Ammon's horn (tissue), 1 donor: ENCODE measurements at regions not wholly inside any gene's neighbourhood (a gene's known extent, or its start where the extent isn't known, plus 50 kb on each side); places are given as distances from the start of the nearest gene placed in this dataset.
"Not testable (repeated sequence)": the region's sequence is repeated elsewhere in the genome, so short reads cannot be mapped to it uniquely, and the experiment has no call there.

ENCODE experiments used
- DNase-seq: peaks from one replicate; pipeline ENCODE4 v3.0.0-alpha.2; 2016; ENCODE audit warnings: low spot score

DNA sequence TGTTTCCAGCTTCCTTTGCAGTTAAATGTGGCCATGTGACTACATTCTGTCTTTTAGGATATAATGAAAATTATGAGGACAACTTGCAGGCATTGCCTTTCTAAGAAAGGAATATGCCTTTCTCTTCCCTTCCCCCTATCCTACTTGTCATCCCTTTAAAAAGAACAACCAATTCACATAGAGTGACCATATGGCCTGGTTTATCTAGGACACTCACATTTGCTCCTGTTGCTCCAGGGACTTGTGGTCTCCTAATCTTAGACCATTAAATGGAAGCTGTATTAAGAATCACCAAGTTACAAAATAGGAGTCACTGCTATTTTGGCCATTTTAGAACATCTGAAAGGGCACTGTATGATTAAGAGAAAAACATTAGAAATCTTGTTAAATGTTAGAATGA lies 520.3 kb downstream of the DTWD2 start:
- no peak for DNase-seq

DNA sequence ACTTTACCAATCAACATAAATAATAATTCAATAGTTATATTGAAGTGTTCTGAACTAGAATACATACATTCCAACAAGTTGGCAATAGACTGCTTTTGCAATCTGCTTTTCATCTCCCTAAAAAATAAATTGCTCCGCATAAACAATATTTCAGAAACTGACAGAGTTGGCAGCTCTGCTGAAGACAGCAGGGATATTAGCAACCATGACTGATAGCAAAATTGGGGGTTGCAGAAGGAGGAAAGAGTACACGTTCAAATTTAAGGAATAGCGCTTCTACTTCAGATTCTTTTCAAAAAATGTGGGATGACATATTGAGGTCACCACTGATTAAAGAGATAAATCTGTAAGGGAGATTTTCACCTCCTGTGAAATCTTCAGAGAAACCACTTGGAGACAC lies 521.2 kb downstream of the DTWD2 start:
- no peak for DNase-seq

DNA sequence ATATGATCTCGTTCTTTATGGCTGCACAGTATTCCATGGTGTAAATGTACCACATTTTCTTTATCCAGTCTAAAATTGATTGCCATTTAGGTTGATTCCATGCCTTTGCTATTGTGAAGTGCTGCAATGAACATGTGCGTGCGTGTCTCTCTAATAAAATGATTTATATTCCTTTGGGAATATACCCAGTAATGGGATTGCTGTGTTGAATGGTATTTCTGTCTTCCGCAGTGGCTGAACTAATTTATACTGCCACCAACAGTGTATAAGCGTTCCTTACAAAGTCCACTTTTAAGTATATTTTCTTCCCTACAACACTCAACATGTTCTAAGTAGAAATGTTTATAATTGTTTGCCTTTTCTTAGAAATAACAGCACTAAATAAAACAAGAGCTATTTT lies 521.9 kb downstream of the DTWD2 start:
- DNase-seq: no peak

DNA sequence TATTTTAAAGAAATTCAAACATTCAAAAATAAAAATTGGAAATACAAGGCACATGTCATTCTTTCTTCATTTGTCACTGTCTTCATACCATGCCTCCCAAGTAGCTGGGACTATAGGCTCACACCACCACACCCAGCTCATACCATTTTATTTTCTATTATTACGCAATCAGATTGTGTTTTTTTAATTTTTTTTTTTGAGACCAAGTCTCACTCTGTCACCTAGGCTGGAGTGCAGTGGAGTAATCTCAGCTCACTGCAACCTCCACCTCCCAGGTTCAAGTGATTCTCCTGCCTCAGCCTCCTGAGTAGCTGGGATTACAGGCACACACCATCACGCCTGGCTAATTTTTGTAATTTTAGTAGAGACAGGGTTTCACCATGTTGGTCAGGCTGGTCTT lies 526.1 kb downstream of the DTWD2 start:
- DNase-seq: not testable (repeated sequence)

DNA sequence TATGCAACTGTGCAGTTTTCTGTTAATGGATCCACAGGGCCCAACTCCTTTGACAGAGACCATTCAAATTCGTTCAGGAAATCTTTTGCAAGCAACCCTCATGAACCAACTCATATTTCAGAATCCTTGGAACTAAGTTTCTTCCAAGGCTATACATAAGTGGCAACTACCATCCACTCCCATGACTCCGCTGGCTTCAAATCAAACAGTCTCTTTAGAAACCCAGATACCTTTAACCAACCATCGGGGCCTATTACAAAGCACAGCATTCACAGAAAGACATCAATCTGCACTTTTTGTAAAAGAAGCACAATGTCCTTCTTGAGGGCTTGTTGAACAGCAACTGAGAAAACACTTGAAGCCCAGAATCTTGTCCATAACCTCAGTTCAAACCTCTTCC lies 526.9 kb downstream of the DTWD2 start:
- DNase-seq: no peak

DNA sequence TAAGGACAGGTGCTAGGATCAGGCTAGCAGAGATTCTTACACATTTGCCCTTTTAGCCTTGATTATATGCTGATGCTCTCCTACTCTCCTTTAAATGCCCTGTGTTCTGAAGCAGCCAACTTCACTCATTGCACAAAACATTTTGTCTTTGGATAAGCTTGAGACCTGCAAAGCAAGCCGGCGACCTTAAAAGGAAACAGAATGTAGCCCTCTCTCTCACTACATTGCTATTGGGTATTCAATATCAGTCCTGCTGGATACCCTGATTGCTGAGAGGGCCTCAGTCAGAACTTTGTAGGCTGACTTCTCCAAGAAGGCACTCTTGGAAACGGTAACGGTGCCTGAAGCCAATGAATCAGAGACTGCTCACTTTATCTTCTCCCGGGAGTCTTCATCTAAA lies 528.9 kb downstream of the DTWD2 start:
- DNase-seq: no peak

DNA sequence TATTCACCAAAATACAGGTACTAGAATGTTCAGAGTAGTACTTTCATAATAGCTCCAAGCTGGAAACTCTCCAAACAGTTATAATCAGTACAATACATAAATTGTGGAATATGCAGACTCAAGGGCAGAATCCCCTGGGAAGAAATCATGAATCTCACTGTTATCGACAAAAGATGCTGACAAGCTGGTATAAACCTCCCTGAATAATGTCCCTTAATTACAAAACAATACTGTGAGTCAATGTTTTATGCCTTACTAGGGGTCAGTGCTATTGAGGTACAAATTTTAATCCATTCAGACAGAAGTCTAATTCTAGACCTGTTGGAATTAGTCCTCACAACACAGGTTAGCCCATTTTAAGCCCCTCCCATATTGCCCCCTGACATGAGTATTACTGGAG lies 532.3 kb downstream of the DTWD2 start:
- no peak for DNase-seq

DNA sequence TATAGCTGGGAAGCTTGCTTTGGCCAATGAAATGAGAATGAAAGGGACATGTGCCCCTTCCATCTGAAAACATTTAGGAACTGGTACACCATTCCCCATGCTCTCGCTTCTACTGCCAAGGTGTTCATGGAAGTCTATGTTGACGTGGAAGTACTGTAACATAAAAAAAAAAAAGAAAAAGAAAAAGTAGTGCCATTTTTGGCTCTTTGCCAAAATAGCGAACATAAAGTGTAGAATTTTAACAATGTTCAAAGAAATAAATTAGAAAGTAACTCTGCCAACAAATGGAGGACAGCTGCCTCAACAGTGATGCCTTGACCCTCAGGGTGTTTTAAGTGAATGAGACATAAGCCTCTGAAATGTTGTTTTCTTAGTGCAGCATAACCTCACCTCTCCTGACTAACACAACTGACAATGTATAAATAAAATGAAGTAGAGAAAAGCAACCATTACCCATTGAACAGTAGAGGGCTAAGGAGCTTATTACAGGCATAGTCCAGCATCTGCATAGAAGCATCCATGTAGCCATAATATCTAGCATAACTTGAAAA lies 536.6 kb downstream of the DTWD2 start:
- DNase-seq: no peak

DNA sequence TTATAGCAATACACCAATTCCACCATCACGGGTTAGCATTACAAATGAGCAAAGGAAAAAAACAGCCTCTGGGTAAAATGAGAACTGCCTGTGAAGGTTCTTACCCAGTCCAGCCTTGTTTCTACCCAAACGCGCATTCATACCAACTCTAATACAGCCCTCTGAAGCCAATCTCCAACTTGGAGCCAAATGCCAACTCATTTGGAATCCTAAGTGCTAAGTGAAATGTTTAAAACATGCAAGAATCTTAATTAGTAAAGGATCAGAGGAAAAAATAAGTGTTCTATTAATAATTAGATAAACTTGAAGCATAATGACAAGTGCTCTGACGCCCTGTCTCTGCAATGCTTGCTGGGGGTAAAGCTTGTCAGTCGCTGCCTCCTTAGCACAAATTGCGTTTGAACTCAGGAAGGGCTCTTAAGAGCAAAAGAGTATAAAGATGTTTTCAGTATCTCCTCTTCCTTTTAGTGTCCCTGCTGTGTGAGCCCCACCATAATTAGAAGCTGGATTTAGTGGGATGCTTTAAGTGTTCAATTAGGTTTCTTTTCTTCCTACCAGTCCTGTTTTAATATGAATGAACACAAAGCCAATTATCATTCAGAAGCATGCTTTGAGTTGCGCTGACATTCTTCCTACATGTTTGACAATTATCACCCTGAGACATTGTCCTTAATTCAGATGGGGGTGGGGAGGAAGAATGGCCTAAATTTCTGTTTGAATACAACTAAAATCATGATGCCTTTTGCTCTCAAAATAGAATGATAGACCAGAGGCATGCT lies 537.6 kb downstream of the DTWD2 start:
- peak; percentile 20 for DNase-seq

DNA sequence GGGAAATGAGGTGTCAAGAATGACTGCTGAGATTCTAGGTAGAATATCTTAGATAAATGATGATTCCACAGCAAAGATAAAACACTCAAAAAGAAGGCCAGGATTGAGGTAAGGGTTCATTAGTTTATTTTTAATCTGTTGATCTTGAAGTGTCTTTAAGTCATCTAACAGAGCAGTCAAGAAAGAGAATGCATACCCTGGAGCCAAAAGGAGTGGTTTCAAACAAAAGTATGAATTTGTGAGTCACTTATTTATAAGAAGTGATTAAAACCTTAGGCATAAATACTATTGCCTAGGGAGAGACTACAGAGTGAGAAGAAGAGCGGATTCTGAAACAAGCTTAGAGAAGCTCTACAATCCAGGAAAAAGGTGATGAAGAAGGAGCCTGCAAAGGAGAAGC lies 541.0 kb downstream of the DTWD2 start:
- DNase-seq: no peak

DNA sequence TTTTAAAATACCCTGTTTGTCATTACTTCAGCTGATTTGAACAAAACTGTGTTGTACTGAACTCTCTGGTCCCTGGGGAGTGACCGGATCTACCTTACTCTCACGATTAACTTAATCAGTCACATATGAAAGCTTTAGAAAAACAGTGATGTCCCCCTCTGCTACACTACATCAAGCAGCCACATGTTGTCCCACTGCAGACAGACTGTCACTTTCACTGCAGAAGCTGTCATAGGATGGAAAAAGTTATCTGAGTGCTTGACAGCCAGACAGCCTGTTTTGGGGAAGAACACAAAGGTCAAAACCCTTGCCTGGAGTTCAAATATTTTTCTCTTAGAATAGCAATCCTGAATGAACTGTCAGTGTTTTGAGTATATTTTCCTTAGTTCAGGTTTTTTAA lies 546.4 kb downstream of the DTWD2 start:
- DNase-seq: no peak

DNA sequence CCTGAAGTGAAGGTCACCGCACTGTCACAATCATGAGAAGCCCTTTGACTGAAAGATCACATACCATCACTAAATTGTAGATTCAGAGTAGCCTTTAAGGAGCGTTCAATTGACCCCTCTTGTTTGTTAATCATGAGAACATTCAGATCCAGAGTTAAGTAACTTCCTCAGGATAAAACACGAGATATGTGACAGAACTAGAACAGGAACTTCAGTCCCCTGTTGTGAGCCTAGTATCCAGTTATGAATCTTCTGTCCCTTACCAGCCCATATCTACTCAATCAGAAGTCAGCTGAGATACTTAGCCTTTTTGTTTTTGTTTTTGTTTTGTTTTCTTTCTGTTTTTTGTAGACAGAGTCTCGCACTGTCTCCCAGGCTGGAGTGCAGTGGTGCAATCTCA lies 547.3 kb downstream of the DTWD2 start:
- no peak for DNase-seq

DNA sequence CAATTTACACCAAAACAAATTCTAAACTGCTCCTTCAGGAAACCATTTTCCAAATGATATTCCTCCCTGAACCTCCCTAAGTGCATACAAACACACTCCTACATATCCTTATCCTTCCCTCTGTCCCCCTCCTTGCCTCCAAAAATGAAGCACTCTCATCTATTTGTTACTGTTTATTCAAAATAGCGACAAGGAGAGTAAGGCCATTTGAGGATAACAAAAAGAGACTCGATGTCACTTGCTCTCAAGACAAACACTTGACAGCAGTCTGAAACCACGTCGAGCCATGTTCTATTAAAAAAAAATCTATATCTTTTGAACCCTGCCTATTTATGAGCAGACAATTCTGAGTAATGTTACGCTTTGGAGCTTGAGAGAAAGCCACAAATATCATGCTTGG lies 547.9 kb downstream of the DTWD2 start:
- no peak for DNase-seq

DNA sequence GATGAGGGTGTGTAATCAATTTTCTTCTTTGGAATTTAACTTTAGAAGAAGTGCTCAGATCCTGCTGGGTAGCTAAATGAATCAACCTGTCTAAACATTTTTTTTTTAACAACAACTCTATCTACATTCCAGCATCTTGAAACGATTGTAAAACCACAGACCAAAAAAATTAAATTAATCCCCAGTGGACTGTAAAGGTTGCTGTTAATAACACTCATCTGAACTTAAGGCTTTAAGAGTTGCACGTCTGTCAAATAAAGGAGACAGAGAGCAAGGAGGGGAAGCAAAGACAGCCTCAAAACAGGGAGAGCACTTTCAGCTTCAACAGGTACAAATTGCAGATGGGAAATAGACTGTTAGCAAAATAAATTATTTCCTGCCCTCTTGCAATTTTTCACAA lies 548.5 kb downstream of the DTWD2 start:
- no peak for DNase-seq

DNA sequence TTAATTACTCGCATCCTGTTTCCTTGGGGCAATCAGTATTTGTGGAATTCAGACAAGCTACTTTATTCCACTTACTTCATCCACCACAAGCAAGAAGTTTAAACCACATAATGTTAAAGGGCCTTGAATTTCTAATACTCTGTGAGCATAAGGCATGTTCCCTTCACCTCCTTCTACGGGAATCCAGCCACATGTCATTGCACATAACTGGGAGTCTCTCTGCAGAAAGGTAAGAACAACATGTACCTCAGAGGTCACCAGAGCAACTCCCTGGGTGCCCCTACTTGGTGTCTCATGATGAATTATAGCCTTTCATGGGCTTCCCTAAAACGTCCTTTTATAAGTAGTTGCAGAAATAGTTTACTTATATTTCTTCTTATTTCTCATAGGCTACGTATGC lies 553.2 kb downstream of the DTWD2 start:
- no peak for DNase-seq

DNA sequence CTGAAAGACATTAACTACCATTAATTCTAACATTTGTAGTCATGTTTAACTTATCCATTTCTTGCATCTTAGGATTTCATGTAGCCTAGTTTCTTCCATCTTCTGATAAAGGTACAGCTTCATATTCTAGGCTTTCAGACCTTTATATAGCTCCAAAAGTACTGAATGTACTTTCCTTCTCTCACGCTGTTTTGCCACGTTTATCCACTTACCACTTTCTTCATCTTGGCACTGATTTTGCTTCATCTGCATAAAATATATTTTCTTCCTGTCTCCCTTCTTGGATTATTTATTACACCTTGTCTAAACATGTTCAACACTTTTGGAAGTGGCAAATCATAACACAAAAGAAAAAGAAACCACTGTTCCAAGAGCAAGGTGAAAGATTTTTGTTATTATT lies 553.8 kb downstream of the DTWD2 start:
- DNase-seq: no peak

DNA sequence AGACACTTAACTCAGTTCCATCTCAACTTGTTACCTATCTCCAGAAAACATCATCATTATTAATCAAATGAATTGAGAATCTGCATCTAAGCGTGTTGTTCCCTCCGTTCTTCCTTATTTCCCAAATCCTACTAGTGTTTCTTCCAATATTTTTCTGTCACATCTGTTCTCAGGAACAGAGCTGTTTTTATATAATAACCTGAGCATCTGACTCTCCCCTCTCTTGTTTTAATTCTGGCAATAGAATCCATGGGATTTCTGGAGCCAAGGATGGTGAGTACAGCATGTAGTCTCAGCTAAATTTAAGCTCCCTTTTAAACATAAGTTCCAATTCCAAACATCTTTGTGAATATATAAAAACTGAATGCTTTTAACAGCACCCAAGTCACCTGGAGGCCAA lies 558.3 kb downstream of the DTWD2 start:
- DNase-seq: no peak

DNA sequence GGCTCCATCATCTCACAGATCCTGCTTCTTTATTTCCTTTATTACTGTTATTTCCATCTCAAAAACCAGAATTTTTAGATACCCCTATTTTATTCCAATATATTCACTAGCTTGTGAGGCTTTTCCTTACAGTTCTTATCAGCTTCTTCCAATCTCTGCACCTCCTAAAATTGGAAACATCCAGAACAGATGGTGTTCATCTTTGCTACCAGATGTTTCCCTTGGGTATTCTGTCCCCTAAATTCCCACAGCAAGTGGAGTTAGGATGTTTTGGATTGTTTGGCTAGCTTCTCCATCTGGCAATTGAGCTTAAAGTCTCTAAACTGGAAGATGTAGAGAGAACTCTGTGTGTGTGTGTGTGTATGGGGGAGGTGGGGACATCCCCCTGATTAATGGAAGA lies 580.4 kb downstream of the DTWD2 start:
- DNase-seq: no peak

DNA sequence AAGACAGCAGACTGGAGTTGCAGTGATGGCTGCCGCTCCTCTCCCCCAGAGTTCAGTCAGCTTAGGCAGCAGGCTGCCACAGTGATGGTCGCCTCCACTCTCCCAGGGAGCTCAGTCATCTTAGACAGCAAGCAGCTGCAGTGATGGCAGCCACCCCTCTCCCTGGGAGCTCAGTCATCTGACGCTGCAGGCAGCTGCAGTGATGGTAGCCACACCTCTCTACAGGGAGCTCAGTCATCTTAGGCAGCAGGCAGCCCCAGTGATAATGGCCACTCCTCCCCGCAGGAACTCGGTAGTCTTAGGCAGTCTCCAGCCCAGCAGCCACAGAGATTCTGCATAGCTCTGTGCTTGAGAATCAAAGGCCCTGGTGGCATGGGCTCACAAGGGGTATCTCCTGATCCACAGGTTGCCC lies 582.7 kb downstream of the DTWD2 start:
- no peak for DNase-seq

DNA sequence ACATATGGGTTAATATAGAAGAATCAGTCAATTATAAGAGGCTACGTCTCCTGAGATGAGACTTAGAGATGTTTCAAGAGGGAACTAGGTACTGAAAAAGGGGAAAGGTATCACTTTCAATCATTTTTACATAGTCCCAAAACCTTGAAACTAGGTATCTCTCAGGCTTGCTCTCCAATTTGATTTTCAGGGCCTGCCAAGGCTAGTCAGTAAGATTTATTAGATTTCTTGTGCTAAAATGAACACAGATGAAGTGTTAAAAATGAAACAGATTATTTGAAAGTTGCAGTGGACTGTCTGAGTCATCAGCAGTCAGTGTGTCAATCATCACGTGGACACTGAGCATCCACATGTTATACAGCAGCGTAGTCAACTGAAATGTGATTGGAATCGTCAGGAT lies 591.1 kb downstream of the DTWD2 start:
- no peak for DNase-seq

DNA sequence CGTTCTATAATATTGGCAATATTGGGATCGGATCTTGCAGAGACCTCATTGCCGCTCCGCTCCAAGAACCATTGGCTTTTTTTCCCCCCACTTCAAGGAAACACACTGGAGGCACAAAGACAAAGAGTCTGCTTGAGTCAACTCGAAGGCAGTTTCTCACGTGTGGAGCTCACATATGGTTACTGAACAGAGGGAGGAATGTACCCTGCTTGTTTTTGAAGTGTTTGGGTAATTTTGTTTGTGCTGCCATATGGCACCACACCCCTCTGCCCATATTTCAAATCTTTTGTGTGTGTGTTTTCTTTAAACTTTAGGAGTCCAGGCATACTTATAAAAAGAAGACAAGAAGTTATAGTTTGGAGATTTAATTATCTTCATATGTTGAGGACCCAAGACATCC lies 595.9 kb downstream of the DTWD2 start:
- peak; percentile 16 for DNase-seq

DNA sequence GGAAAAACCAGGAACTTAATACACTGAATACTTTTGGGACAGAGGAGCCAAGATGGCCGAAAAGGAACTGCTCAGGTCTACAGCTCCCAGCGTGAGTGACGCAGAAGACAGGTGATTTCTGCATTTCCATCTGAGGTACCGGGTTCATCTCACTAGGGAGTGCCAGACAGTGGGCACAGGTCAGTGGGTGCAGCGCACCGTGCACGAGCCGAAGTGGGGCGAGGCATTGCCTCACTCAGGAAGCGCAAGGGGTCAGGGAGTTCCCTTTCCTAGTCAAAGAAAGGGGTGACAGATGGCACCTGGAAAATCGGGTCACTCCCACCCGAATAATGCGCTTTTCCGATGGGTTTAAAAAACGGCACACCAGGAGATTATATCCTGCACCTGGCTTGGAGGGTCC lies 605.4 kb downstream of the DTWD2 start:
- DNase-seq: not testable (repeated sequence)

DNA sequence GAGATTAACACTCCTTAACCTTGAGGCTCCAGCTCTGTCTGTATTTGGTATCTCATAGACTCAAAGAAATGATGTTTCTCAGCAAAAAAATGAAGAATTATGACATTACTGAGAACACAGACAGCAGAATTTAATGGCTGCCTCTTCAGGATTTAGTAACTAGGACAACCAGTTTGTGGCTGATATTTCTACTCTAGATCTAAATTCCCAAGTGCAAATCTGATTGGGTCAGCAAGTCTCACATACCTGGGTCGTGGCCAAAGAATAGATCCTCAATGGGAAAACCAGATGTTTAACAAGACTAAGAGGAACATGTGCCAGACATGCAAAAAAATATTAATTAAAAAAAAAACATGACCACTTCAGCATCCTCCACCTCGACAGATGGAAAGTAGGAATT lies 608.9 kb downstream of the DTWD2 start:
- DNase-seq: no peak

DNA sequence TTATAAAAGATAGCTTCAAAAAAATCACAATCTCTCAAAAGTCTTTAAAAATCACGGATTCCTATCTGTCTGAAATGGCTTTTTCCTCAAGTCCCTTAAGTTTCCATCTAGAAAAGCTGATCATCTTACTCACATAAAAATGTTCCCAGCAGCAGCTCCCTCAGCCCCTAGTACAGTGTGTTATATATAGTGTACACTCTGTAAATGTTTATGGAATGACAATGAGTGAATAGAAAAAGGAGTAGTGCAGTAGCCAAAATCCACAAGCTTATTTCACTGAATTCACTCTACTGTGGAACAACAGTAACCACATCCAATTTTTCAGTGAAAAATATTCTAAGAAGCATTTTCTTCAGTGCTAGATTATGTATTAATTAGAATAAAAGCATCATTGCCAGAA lies 609.4 kb downstream of the DTWD2 start:
- DNase-seq: no peak
